Uterus (tissue), 3 donors: ENCODE measurements at regions not wholly inside any gene's neighbourhood (a gene's known extent, or its start where the extent isn't known, plus 50 kb on each side); places are given as distances from the start of the nearest gene placed in this dataset.

Source experiments
- DNase-seq, 2 donors: peaks; one replicate each; pipeline ENCODE4 v3.0.0-alpha.2; 2019 to 2020
- H3K27ac ChIP-seq, 2 donors: fragments of 200-600 bp; sonication (generic); 1 replicate in 1 of 2; 2 replicates in 1 of 2; pipeline ENCODE4 v1.5.1; 2016 to 2018
- H3K27me3 ChIP-seq, 2 donors: fragments of 200-600 bp; sonication (generic); one replicate each; pipeline ENCODE4 v1.5.1; 2018 to 2019; ENCODE audit warnings: control low read depth in 1 of 2
- H3K36me3 ChIP-seq, 2 donors: fragments of 200-600 bp; sonication (generic); one replicate each; pipeline ENCODE4 v1.5.1; 2019; ENCODE audit warnings: control low read depth in 1 of 2
- H3K4me1 ChIP-seq, 2 donors: fragments of 200-600 bp; sonication (generic); one replicate each; pipeline ENCODE4 v1.5.1; 2018 to 2019; ENCODE audit warnings: control low read depth in 1 of 2
- H3K4me3 ChIP-seq, 2 donors: fragments of 200-600 bp; sonication (generic); 1 replicate in 1 of 2; 2 replicates in 1 of 2; pipeline ENCODE4 v1.5.1; 2018 to 2019; ENCODE audit warnings: mild to moderate bottlenecking in 1 of 2
- H3K9me3 ChIP-seq, 2 donors: fragments of 200-600 bp; sonication (generic); one replicate each; pipeline ENCODE4 v1.5.1; 2019; ENCODE audit warnings: control low read depth in 1 of 2
- CTCF ChIP-seq, 4 experiments: fragments of 200-600 bp in 2 of 4; fragments of 450-650 bp in 2 of 4; sonication (generic) in 2 of 4; IDR thresholded peaks; one replicate each; pipeline ENCODE4 v1.5.1; 2016 to 2019; ENCODE audit warnings: antibody characterized with exemption in 4 of 4, mild to moderate bottlenecking in 2 of 4, moderate library complexity in 1 of 4
- POLR2A ChIP-seq, 2 donors: fragments of 450-650 bp; IDR thresholded peaks; one replicate each; pipeline ENCODE4 v1.6.1; 2016; ENCODE audit warnings: antibody characterized with exemption in 2 of 2, mild to moderate bottlenecking in 1 of 2, moderate library complexity in 1 of 2
- intact Hi-C: fragments of 100-400 bp; cut with DNase I; formaldehyde crosslinking; loops from one replicate; pipeline ENCODE4 v1.15.1; 2023; ENCODE audit warnings: low total_unique reads
- donor health status: DM: yes; HTN: yes; CAD: no.

- H3K9me3 ChIP-seq, result no peaks in the 10 kb centered on the region
- no peaks in the 10 kb centered on the region for H3K4me1 ChIP-seq
- intact Hi-C loops, result no loop called here
- no peak for DNase-seq
- H3K36me3 ChIP-seq, result no peaks in the 10 kb centered on the region
- H3K27ac ChIP-seq, result no peak overlapping the region
- H3K27me3 ChIP-seq, result no peaks in the 10 kb centered on the region
- no peak overlapping the region for H3K4me3 ChIP-seq
- TF ChIP-seq CTCF (IDR thresholded peaks at IDR 0.05), result no peak
Measured at GRCh38 chr4:110361921-110362320, 114.0 kb upstream of the ENPEP start.

GRCh38 chr4:110359076-110359475, 116.9 kb upstream of the ENPEP start:
- no peaks in the 10 kb centered on the region for H3K9me3 ChIP-seq
- no peak for DNase-seq
- intact Hi-C loops, result no loop called here
- no peak overlapping the region for H3K27ac ChIP-seq
- TF ChIP-seq POLR2A (IDR thresholded peaks at IDR 0.05) (no peak), CTCF (IDR thresholded peaks at IDR 0.05) (no peak)
- H3K4me1 ChIP-seq, result no peaks in the 10 kb centered on the region
- no peak overlapping the region for H3K4me3 ChIP-seq
- H3K27me3 ChIP-seq, result no peaks in the 10 kb centered on the region
- H3K36me3 ChIP-seq, result no peaks in the 10 kb centered on the region

- Histone ChIP-seq H3K4me3 (no peak overlapping the region), H3K27ac (no peak overlapping the region), H3K4me1 (no peaks in the 10 kb centered on the region), H3K27me3 (no peaks in the 10 kb centered on the region), H3K36me3 (no peaks in the 10 kb centered on the region), H3K9me3 (no peaks in the 10 kb centered on the region)
- DNase-seq, result no peak
- intact Hi-C loops, result no loop called here
- TF ChIP-seq CTCF (IDR thresholded peaks at IDR 0.05) (no peak), POLR2A (IDR thresholded peaks at IDR 0.05) (no peak)
Measured at GRCh38 chr4:110357521-110357920, 118.4 kb upstream of the ENPEP start.

- no peaks in the 10 kb centered on the region for H3K27me3 ChIP-seq
- no peak overlapping the region for H3K4me3 ChIP-seq
- intact Hi-C loops, result no loop called here
- no peak overlapping the region for H3K27ac ChIP-seq
- H3K36me3 ChIP-seq, result no peaks in the 10 kb centered on the region
- no peaks in the 10 kb centered on the region for H3K9me3 ChIP-seq
- DNase-seq, result no peak
- no peaks in the 10 kb centered on the region for H3K4me1 ChIP-seq
- TF ChIP-seq CTCF (IDR thresholded peaks at IDR 0.05) (no peak), POLR2A (IDR thresholded peaks at IDR 0.05) (no peak)
Measured at GRCh38 chr4:110354460-110354859, 121.5 kb upstream of the ENPEP start.

GRCh38 chr4:110352670-110353442, 123.1 kb upstream of the ENPEP start:
- intact Hi-C loops, result no loop called here
- H3K36me3 ChIP-seq, result no peaks in the 10 kb centered on the region
- H3K9me3 ChIP-seq, result no peaks in the 10 kb centered on the region
- H3K27ac ChIP-seq, result no peak overlapping the region
- TF ChIP-seq POLR2A (IDR thresholded peaks at IDR 0.05) (no peak), CTCF (IDR thresholded peaks at IDR 0.05) (no peak)
- H3K4me1 ChIP-seq, result no peaks in the 10 kb centered on the region
- H3K4me3 ChIP-seq, result no peak overlapping the region
- DNase-seq, result no peak
- no peaks in the 10 kb centered on the region for H3K27me3 ChIP-seq
